NCI-H2171 (cell line): ENCODE measurements at regions not wholly inside any gene's neighbourhood (a gene's known extent, or its start where the extent isn't known, plus 50 kb on each side); places are given as distances from the start of the nearest gene placed in this dataset.
"Not testable (repeated sequence)": the region's sequence is repeated elsewhere in the genome, so short reads cannot be mapped to it uniquely, and the experiment has no call there.

Experiments
- DNase-seq: peaks from one replicate; lab custom pipeline; 2025; lab: John Stamatoyannopoulos, UW

DNA sequence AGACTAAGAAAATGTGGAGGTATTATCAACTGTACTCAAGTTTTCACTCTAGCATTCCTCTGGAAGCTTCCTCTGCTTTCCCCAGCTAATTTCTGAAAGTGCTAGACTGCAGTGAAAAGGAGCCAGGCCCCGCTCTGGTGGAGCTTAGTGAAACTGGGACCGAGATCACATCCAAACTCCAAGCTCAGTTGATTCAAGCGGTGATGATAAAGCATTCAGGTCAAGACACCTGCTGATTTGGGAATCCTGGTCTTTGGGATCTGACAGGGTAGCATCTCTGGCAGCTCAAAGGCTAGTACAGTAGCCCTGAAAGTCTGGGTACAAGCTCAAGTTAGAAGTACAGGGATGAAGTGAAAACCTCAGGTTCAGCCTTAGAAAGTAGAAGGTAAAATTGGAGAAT is 120.2 kb upstream of the CRIM1 start:
- DNase-seq: no peak

DNA sequence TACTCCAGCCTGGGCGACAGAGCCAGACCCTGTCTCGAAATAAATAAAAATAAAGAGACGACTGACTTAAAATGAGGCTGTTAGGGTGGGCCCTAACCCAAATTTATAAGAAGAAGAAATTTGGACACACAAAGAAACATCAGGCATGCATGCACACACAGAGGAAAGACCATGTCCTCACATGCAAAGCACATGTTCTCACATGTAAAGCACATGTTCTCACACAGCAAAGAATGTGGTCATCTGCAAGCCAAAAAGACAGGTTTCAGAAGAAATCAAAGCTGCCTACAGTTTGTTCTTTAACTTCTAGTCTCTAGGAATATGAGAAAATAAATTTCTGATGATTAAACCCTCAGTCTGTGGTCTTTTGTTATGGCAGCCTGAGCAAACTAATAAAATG is 132.3 kb upstream of the CRIM1 start:
- no peak for DNase-seq

DNA sequence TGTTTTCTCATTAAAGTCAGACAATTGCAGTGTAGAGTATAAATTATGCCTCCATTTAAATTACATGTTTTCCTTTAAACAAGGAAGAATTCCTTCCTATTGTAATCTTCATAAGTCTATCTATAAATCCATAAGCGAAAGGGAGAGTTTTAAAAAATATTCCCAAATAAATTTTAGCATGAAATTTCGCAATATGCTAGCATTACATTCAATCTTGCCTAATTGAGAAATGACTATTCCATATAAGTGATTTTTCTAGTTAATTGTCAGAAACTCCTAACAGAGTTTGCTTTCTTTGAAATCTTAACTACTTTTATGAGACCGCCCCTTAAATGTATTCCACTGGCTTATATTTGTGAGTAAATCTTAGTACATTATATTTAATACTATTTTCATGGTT is 133.1 kb upstream of the CRIM1 start:
- no peak for DNase-seq

DNA sequence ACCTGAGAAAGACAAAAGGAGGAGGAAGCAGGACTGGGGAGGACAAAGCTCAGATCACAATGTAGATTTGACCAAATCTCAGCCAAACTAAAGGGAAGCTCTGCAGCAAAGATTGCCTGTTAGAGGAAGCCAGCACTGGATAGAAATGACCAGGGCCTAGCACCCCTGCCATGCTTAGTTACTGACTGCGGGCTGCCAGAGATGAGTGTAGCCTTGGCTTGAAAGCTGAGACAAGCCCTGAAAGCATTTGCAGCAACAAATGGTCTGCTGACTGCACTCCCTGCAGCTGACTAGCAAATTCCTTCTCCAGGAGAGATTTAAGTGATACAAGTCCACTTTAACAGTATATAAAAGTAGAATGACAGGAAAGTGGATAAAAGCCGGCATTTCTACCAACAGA is 140.9 kb upstream of the CRIM1 start:
- DNase-seq: no peak

DNA sequence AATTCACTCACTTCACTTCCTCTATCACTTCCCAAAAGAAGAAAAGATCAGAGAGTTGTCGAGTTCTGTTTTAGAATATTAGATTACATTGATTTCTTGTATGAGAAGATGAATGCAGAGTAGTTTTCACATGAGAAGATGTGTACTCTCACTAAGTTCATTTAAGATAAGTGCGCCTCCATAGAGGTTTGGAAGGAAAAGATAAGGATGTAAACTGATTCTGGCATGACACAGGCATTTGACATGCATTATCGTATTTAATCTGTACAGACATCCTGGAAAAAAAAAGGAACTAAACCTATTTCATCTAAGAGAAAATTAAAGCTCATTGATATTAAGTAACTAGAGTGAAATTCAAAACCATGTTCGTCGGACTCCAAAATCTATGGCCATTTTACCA is 152.2 kb upstream of the CRIM1 start:
- no peak for DNase-seq

DNA sequence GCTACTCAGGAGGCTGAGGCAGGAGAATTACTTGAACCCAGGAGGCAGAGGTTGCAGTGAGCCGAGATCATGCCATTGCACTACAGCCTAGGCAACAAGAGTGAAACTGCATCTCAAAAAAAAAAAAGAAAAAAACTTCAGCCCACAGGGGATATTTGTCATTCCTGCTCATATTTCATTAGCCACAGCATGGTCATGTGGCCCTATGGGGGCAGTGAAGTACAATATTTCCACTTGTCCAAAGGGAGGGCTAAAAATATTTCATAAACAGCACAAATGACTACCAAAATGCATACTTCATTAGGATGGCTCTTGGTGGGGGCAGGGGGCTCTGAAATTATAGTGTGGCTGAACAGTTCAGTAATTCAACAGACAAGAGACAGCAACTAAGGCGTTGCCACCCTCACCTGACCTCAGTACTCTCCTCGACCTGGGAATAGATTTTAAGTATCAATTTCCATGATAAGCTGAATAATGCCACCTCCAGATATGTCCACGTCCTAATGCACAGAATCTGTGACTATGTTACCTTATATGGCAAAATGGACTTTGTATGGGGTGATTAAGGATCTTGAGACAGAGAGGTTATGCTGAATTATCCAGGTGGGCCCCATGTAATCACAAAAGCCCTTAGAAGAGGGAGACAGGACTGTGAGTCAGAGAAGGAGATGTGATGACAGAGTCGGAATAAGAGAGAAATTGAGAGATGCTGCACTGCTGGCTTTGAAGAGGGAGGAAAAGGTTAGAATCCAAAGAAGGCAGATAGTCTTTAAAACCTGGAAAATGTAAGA is 158.2 kb upstream of the CRIM1 start:
- no peak for DNase-seq

DNA sequence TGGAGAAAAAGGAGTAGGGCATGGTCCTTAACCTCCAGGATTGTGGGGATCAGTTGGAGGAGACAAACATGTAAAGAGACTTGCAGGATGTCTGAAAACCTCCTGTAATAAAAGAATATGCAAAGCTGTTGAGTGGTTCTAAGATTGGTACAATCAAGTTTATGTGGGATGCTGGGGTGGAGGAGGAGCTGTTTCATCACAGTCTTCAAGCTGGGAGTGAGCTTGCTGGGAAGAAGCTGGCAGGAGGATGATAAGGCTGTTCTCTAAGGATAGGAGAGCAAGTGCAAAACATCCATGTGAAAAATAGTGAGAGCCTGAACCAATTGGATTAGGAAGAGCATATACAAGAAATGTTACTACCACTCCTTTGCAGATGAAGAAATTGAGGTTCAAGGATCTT is 161.9 kb upstream of the CRIM1 start:
- no peak for DNase-seq

DNA sequence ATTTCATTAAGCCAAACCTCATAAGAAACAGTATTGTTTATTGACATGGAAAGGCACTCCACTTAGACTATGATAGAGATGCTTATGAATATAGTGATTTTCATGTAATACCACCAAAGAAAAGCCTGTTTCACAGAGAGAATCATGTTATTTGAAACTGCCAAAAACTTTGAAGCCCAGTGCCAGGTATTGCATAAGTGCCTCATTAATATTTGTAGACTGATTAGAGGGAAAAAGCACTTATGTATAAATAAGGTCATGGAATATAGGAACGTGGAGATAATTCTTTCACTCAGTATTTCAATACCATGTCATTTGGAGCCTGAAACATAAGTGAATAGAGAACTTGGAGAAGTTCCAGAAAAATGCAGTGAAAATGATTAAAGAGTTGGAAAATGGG is 162.6 kb upstream of the CRIM1 start:
- DNase-seq: no peak

DNA sequence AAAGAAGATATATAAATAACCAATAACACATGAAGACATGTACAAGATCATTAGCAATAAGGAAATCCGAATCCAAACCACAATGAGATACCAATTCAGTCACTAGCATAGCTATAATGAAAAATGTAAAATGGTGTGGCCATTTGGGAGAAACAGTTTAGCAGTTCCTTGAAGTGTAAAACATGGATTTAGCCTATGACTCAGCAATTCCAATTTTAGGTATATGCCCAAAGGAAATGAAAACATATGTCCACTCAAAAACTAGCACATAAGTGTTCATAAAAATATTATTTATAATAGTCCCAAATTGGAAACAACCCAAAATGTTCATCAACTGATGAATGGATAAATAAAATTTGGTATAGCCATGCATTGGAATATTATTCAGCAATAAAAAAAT is 165.5 kb upstream of the CRIM1 start:
- no peak for DNase-seq

DNA sequence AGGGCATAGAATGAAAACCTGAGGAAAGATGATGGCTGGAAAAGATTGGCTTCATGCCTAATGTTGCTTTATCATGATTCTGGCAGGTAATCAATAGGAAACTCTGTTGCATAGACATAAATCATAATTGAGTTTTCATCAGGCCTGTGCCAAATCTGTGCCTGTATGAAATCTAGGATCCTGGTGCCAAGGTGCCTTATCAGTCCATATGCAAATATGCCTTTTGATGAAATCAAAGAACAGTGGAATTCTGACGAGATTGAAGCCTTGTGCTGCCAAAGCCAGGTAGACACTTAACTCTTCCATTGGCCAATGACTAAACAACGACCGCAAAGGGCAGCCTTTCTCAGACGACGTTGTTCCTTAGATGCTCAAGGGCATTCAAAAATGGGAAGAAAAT is 170.0 kb upstream of the CRIM1 start:
- DNase-seq: no peak

DNA sequence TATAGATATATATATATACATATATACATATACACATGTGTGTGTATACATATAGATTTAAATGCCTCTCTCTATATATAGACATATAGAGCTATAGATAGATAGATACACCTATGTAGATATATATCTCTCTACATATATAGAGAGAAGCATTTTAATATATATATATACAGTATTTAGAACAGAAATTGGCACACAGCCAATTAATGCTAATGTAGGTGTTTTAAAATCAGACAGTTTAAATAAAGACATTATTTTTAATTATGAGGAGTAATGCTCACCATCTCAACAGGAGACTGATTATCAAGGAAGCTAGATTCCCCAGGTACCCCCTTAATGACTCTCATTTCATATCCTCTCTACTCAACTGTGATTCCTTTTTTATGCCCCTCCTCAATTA is 170.7 kb upstream of the CRIM1 start:
- no peak for DNase-seq

DNA sequence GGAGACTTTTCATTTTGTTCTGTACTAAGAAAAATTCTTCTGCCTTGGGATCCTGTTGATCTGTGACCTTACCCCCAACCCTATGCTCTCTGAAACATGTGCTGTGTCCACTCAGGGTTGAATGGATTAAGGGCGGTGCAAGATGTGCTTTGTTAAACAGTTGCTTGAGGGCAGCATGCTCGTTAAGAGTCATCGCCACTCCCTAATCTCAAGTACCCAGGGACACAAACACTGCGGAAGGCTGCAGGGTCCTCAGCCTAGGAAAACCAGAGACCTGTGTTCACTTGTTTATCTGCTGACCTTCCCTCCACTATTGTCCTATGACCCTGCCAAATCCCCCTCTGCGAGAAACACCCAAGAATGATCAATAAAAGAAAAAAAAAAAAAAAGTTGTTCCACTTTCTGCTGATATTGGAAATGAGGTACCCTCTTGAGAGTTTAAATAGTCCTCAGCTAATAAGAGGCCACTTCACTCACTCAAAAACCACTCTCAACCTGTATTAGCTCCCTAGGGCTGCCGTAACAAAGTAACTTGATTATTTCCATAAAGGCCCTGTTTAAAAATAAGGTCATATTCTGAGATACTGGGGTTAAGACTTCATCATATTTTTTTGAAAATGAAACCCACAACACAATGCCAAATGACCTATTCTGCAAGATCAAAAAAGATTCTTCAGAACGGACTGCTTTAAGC is 174.6 kb upstream of the CRIM1 start:
- not testable (repeated sequence) for DNase-seq

DNA sequence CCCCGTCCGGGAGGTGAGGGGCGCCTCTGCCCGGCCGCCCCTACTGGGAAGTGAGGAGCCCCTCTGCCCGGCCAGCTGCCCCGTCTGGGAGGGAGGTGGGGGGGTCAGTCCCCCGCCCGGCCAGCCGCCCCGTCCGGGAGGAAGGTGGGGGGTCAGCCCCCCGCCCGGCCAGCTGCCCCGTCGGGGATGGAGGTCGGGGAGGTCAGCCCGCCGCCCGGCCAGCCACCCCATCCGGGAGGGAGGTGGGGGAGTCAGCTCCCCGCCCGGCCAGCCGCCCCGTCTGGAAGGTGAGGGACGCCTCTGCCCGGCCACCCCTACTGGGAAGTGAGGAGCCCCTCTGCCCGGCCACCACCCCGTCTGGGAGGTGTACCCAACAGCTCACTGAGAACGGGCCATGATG is 175.3 kb upstream of the CRIM1 start:
- not testable (repeated sequence) for DNase-seq

DNA sequence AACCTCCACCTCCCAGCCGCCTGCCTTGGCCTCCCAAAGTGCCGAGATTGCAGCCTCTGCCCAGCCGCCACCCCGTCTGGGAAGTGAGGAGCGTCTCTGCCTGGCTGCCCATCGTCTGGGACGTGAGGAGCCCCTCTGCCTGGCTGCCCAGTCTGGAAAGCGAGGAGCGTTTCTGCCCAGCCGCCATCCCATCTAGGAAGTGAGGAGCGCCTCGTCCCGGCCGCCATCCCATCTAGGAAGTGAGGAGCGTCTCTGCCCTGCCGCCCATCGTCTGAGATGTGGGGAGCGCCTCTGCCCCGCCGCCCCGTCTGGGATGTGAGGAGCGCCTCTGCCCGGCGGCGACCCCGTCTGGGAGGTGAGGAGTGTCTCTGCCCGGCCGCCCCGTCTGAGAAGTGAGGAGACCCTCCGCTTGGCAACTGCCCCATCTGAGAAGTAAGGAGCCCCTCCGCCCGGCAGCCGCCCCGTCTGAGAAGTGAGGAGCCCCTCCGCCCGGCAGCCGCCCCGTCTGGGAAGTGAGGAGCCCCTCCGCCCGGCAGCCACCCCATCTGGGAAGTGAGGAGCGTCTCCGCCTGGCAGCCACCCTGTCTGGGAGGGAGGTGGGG is 175.8 kb upstream of the CRIM1 start:
- not testable (repeated sequence) for DNase-seq

DNA sequence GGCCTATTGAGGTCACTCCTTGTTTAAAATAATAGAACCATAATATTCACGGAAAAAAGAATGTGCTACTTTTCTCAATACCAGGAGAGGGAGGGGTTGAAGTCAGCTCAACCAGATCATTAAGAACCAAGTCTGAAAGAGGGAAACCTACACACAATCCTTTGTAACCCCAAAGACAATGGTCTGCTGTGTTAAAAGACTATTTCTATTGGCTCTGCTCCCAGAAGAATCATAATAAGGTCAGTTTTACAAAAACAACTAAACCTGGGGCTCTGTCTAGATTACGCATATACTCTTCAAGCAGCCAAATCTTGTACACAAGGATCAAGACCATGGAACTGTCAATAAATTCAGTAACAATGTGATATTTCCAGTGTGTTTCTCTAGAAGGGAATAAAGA is 177.2 kb upstream of the CRIM1 start:
- no peak for DNase-seq

DNA sequence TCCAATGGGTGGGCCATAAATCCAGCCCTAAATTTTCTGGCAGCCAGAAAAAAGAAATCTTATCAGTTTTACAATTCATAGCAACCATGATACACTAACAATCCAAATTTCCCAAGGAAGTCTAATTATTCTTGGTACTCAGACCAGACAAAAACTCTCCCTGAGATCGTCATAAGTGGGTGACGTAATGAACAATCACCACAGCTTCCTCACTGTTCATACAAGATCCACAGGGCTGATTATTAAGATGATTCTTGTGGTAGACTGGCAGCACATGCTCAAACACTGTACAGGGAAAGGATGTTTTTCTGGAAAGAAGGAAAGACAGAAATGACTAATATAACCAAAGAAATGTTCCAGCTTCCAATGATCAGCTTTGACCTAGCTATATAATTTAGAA is 178.3 kb upstream of the CRIM1 start:
- DNase-seq: no peak

DNA sequence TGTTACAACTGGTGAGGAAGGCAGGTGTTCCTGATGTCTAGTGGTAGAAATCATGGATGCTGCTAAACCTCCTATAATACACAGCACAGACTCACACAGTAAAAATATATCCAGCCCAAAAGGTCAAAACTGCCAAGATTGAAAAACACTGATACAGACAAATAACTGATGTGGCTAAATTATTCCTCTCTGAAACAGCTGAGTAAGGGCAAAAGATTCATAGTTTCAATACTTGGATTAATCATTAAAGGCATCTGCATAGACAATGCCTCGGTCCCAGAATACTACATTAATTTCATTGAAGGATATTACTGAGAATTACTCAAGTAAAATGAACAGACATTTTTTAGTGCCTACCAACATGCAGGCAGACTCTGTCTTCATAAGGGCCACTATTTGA is 180.7 kb upstream of the CRIM1 start:
- DNase-seq: no peak

DNA sequence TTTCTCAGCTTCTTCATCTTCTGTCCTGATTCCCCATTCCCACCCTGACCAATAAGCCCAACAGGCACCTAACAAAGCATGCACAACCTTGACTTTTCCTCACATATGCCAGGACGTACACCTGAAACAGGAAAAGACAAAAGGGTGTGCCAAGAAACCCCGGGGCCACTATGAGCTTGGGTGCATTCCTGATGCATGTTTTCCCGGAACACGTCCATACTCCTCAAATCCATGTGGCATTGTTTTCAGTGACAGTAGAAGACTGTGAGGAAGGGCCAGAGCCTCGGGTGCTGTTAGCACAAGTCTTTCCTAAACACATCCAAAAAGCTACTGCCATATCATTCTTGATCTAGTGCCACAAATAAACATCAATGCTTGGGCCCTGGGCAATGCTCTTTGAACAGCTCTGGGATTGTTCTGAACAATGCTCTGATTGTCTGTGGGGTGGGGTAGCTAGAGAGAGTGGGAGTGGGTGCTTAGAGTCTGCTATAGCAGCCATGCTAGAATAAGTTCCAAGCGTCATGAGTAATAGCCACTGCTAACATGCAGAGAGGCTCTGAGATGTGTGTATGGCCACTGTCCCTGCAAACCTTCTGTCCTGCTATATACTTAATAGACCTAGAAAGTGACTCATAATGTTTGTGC is 181.7 kb upstream of the CRIM1 start:
- no peak for DNase-seq

DNA sequence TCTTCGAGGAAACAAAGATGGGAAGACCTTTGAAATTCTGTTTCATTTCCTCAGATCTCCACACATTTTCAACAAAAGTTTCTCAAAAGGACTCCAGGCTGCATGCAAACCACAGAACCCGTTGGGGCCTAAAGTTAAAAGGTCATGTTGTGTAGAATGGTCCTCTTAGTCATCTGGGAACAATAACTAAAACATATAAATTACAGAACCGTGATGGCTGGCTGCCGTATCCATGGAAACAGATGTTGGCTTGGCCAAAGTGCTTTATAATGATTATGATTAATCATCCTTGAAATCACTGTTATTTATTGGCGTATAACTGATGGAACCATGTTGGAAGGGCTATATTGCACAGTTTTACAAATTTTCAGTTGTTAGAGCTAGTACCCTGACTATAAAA is 182.8 kb upstream of the CRIM1 start:
- DNase-seq: no peak

DNA sequence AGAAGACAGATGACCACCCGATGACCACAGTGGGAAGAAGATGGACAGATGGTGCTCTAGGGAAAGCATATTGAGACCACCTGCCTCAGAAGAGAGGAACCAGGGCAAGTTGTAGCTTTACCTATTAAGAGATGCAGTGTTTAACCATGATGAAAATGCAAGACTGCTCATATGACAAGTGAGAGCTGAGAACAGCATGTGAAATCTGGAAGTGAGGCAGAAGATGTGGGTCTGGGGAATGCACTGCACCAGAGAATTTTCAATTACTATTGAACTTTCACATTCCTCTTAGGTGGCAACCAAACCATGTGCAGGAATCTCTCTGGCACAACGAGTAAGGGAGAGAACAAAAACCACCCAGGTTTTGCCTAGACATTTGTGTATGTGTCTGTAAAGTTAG is 184.8 kb upstream of the CRIM1 start:
- DNase-seq: no peak

DNA sequence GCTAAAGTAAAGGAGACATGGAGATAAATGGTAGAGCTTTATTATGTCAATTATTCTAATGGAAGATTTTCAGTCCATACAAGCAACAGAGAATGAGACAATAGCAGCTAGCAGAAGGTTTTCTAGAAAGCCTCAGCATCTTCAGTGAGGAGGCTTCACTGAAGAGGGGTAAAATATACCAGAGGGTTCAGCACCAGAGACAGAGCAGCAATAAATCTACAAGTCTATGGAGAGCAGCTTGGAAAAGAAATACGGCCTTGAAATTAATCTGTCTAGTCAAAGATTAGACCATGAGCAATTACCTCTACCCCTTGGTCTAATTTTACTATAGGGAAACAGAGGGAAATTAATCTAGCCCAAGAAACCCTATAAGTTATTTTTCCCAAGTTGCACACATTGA is 185.7 kb upstream of the CRIM1 start:
- DNase-seq: no peak

DNA sequence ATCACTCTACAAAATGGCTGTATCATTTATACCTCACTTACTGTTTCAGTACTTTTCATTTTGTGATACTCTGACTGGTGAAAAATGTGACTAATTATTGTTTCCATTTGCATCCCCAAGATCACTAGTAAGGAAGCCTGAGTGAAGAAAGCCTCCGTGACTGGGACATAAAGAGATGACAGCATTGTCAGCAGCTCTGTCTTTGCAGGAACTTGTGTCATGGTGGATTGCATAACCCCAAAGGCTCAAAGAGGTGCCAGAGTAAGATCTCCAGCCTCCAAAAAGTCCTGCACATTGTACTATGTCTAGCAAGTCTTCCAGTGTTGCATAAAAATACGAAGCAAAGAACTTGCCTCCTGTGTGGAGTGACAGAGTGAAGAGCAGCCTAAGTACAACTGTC is 187.5 kb upstream of the CRIM1 start:
- no peak for DNase-seq

DNA sequence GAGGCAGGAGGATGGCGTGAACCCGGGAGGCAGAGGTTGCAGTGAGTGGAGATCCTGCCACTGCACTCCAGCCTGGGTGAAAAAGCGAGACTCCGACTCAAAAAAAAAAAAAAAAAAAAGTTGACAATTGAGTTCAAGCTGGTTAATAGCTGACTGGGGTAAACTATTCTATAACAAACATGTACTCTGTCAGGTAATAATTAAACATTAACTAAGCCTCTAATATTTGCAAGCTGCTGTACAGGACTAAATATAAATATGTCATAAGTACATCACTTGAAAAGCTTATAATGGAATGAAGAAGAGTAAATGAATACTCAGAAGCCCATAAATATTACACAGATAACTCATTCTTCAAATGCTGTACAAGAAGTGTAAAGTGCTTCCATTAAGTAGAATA is 190.4 kb upstream of the CRIM1 start:
- DNase-seq: no peak
